ENCODE measurements at regions not wholly inside any gene's neighbourhood (a gene's known extent, or its start where the extent isn't known, plus 50 kb on each side); places are given as distances from the start of the nearest gene placed in this dataset.

DNA sequence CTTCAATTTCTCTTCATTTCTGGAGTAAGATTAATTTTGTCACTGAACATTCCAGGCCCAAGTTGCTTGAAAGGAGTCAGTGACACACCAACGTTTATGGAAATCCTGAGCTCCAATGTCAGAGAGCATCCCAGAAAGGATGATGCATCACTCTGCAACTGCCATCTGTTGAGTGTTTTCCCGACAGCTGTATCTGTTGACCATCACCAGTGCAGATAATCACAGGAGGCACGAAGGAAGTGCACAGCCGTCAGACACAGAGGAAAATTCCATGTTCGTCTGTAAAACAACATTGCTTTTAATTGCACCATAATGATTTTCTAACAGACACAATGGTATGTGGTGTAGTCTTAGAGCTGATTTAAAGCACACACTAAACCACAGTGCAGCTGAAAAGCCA is 376.7 kb upstream of the ADGRL2 start:
- intact Hi-C loops (cut with DNase I) = no loop called here
- DNase-seq = no peak

DNA sequence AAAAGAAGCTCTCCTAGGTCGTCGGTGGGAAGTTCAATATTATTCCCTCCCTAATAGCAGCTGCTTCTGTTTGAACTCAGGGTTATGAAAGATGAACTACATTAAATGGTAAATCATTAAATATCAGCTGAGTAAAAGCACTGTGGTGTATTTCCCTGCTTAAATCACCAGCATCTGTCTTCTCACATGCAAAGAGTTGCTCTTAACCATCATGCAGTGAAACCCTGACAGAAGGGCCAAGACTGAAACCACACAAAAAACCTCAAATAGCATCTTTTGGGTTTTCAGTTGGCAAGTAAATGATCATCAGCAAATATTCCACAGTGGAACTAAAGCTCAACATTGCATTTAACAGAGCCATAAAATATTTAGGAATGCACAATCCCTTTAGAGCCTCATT is 380.0 kb upstream of the ADGRL2 start:
- no peaks in the 10 kb centered on the region for H3K27me3 ChIP-seq (ENCODE audit: control insufficient read depth, insufficient read depth, low read length)
- TF ChIP-seq, protein P1, sequence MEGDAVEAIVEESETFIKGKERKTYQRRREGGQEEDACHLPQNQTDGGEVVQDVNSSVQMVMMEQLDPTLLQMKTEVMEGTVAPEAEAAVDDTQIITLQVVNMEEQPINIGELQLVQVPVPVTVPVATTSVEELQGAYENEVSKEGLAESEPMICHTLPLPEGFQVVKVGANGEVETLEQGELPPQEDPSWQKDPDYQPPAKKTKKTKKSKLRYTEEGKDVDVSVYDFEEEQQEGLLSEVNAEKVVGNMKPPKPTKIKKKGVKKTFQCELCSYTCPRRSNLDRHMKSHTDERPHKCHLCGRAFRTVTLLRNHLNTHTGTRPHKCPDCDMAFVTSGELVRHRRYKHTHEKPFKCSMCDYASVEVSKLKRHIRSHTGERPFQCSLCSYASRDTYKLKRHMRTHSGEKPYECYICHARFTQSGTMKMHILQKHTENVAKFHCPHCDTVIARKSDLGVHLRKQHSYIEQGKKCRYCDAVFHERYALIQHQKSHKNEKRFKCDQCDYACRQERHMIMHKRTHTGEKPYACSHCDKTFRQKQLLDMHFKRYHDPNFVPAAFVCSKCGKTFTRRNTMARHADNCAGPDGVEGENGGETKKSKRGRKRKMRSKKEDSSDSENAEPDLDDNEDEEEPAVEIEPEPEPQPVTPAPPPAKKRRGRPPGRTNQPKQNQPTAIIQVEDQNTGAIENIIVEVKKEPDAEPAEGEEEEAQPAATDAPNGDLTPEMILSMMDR (IDR thresholded peaks at IDR 0.05; ENCODE audit: borderline replicate concordance, extremely low read depth, insufficient read depth) = no peak
- H3K9ac ChIP-seq (ENCODE audit: low read length in 3 of 3) = no peak overlapping the region
- FAIRE-seq (no peak), DNase-seq (no peak)
- no peak overlapping the region for H3K27ac ChIP-seq (ENCODE audit: low read depth in 2 of 2, low read length in 2 of 2)
- no peak overlapping the region for H3K4me3 ChIP-seq (ENCODE audit: low read length in 3 of 3)
- H3K4me1 ChIP-seq (ENCODE audit: control insufficient read depth in 2 of 3, insufficient read depth in 2 of 3, low read depth in 1 of 3, low read length in 3 of 3) = no peaks in the 10 kb centered on the region
- intact Hi-C loops (cut with DNase I) = no loop called here
- no peaks in the 10 kb centered on the region for H3K9me3 ChIP-seq (ENCODE audit: control insufficient read depth in 2 of 3, insufficient read depth in 1 of 3, low read length in 3 of 3)
- no peaks in the 10 kb centered on the region for H3K36me3 ChIP-seq (ENCODE audit: control insufficient read depth in 2 of 3, insufficient read depth in 3 of 3, low read length in 3 of 3)

More for the DNA sequence above, 376.7 kb upstream of the ADGRL2 start:
- FAIRE-seq = no peak
- Histone ChIP-seq H3K9me3 (ENCODE audit: control insufficient read depth in 2 of 3, insufficient read depth in 1 of 3, low read length in 3 of 3) (no peaks in the 10 kb centered on the region), H3K27ac (ENCODE audit: low read depth in 2 of 2, low read length in 2 of 2) (no peak overlapping the region), H3K4me3 (ENCODE audit: low read length in 3 of 3) (no peak overlapping the region), H3K4me1 (ENCODE audit: control insufficient read depth in 2 of 3, insufficient read depth in 2 of 3, low read depth in 1 of 3, low read length in 3 of 3) (no peaks in the 10 kb centered on the region), H3K27me3 (ENCODE audit: control insufficient read depth, insufficient read depth, low read length) (no peaks in the 10 kb centered on the region), H3K36me3 (ENCODE audit: control insufficient read depth in 2 of 3, insufficient read depth in 3 of 3, low read length in 3 of 3) (no peaks in the 10 kb centered on the region), H3K9ac (ENCODE audit: low read length in 3 of 3) (no peak overlapping the region)
- TF ChIP-seq, protein P1 (IDR thresholded peaks at IDR 0.05; ENCODE audit: borderline replicate concordance, extremely low read depth, insufficient read depth) = no peak

- intact Hi-C loops (cut with DNase I) = no loop called here
- no peak for FAIRE-seq
- Histone ChIP-seq H3K27ac (ENCODE audit: low read depth in 2 of 2, low read length in 2 of 2) (peak overlapping the region in 1 of 2 donors; percentile 28), H3K27me3 (ENCODE audit: control insufficient read depth, insufficient read depth, low read length) (no peaks in the 10 kb centered on the region), H3K4me3 (ENCODE audit: low read length in 3 of 3) (peak overlapping the region in 1 of 3 donors; percentile 24), H3K4me1 (ENCODE audit: control insufficient read depth in 2 of 3, insufficient read depth in 2 of 3, low read depth in 1 of 3, low read length in 3 of 3) (peaks cover 0 to 5% (median 0%) of the 10 kb centered on the region in 3 donors), H3K36me3 (ENCODE audit: control insufficient read depth in 2 of 3, insufficient read depth in 3 of 3, low read length in 3 of 3) (no peaks in the 10 kb centered on the region), H3K9ac (ENCODE audit: low read length in 3 of 3) (no peak overlapping the region), H3K9me3 (ENCODE audit: control insufficient read depth in 2 of 3, insufficient read depth in 1 of 3, low read length in 3 of 3) (no peaks in the 10 kb centered on the region)
- peak; percentile 59 to 84 (median 68) for DNase-seq
- TF ChIP-seq, protein P1 (IDR thresholded peaks at IDR 0.05; ENCODE audit: borderline replicate concordance, extremely low read depth, insufficient read depth) = peak; percentile 78
Observed at GRCh38 chr1:81414488-81415015, 386.2 kb upstream of the ADGRL2 start.

DNA sequence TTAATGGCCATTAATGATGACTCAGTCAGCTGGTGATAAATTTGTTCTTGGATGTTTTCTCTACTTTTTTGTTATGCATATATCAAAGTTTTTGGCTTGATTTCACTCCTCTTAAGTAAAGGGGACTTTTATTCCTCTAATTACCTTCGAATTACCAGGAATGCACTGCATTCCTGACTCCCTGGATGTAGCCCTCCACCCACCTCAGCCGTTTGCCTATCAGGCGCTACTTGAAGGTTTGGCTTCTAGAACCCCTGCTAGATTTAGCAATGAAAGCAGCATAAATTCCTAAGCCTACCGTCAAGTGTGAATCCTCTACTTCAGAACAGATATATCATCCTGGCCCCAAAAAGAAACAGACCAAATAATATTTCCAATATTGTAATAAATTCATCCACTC is 387.8 kb upstream of the ADGRL2 start:
- Histone ChIP-seq H3K36me3 (ENCODE audit: control insufficient read depth in 2 of 3, insufficient read depth in 3 of 3, low read length in 3 of 3) (no peaks in the 10 kb centered on the region), H3K27me3 (ENCODE audit: control insufficient read depth, insufficient read depth, low read length) (no peaks in the 10 kb centered on the region), H3K4me1 (ENCODE audit: control insufficient read depth in 2 of 3, insufficient read depth in 2 of 3, low read depth in 1 of 3, low read length in 3 of 3) (peaks cover 0 to 5% (median 0%) of the 10 kb centered on the region in 3 donors), H3K9ac (ENCODE audit: low read length in 3 of 3) (no peak overlapping the region), H3K27ac (ENCODE audit: low read depth in 2 of 2, low read length in 2 of 2) (no peak overlapping the region), H3K9me3 (ENCODE audit: control insufficient read depth in 2 of 3, insufficient read depth in 1 of 3, low read length in 3 of 3) (no peaks in the 10 kb centered on the region), H3K4me3 (ENCODE audit: low read length in 3 of 3) (no peak overlapping the region)
- intact Hi-C loops (cut with DNase I) = no loop called here
- no peak for FAIRE-seq
- no peak for DNase-seq
- TF ChIP-seq, protein P1 (IDR thresholded peaks at IDR 0.05; ENCODE audit: borderline replicate concordance, extremely low read depth, insufficient read depth) = no peak

All from kidney (tissue), 13 donors.